Ishikawa (cell line): ENCODE measurements at regions not wholly inside any gene's neighbourhood (a gene's known extent, or its start where the extent isn't known, plus 50 kb on each side); places are given as distances from the start of the nearest gene placed in this dataset.

Source experiments
- CEBPB ChIP-seq: IDR thresholded peaks from 2 replicates; pipeline ENCODE4 v1.6.1; 2012
- CREB1 ChIP-seq: IDR thresholded peaks from 2 replicates; pipeline ENCODE4 v1.6.1; 2012; ENCODE audit warnings: low read depth
- EGR1 ChIP-seq: IDR thresholded peaks from 2 replicates; pipeline ENCODE4 v1.6.1; 2012
- EP300 ChIP-seq: IDR thresholded peaks from 2 replicates; pipeline ENCODE4 v1.6.1; 2012; ENCODE audit warnings: borderline replicate concordance
- FOXM1 ChIP-seq: IDR thresholded peaks from 2 replicates; pipeline ENCODE4 v1.6.1; 2012; ENCODE audit warnings: low read depth, borderline replicate concordance
- NFIC ChIP-seq: IDR thresholded peaks from 2 replicates; pipeline ENCODE4 v1.6.1; 2012
- RAD21 ChIP-seq: IDR thresholded peaks from 2 replicates; pipeline ENCODE4 v1.6.1; 2012; ENCODE audit warnings: low read depth
- TAF1 ChIP-seq: IDR thresholded peaks from 2 replicates; pipeline ENCODE4 v1.6.1; 2012; ENCODE audit warnings: low read depth, mild to moderate bottlenecking
- TCF12 ChIP-seq: IDR thresholded peaks from 2 replicates; pipeline ENCODE4 v1.6.1; 2012; ENCODE audit warnings: low read depth
- TEAD4 ChIP-seq: IDR thresholded peaks from 2 replicates; pipeline ENCODE4 v1.6.1; 2012
- USF1 ChIP-seq: IDR thresholded peaks from 2 replicates; pipeline ENCODE4 v1.6.1; 2012
- YY1 ChIP-seq: IDR thresholded peaks from 2 replicates; pipeline ENCODE4 v1.6.1; 2012; ENCODE audit warnings: low read depth
- ZBTB7A ChIP-seq: IDR thresholded peaks from 2 replicates; pipeline ENCODE4 v1.6.1; 2012; ENCODE audit warnings: low read depth
- TF ChIP-seq, protein P1 (sequence below): IDR thresholded peaks from 2 replicates; pipeline ENCODE4 v1.6.1; 2012
- TF ChIP-seq, protein P2 (sequence below): IDR thresholded peaks from 2 replicates; pipeline ENCODE4 v1.6.1; 2012; ENCODE audit warnings: low read depth, mild to moderate bottlenecking

DNA sequence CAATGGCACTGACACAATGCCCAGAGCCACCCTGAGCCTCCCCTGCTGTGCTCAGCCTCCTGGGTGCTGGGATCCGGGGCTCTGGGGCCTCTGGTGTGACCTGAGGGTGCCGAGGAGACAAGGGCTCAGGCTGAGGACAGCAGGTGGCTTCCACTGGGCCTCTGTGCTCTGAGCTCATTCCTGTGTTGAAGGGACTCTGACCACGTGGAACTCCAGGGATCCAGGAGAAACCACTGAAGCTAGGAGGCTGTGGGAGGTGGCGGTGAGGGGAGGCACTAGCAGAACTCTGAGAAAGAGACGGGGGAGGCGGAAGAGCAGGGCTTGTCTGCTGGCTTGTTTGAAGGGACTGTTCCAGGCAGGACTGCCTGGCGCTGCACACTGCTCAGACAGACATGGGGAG, 318.7 kb upstream of the IRX1 start:
- TF ChIP-seq YY1 (no peak), EP300 (no peak), NFIC (no peak), ZBTB7A (no peak), TEAD4 (no peak), EGR1 (no peak), CEBPB (no peak), RAD21 (no peak), TAF1 (no peak), TCF12 (no peak)
- TF ChIP-seq, protein P1, sequence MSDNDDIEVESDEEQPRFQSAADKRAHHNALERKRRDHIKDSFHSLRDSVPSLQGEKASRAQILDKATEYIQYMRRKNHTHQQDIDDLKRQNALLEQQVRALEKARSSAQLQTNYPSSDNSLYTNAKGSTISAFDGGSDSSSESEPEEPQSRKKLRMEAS, result no peak
- TF ChIP-seq, protein P2, sequence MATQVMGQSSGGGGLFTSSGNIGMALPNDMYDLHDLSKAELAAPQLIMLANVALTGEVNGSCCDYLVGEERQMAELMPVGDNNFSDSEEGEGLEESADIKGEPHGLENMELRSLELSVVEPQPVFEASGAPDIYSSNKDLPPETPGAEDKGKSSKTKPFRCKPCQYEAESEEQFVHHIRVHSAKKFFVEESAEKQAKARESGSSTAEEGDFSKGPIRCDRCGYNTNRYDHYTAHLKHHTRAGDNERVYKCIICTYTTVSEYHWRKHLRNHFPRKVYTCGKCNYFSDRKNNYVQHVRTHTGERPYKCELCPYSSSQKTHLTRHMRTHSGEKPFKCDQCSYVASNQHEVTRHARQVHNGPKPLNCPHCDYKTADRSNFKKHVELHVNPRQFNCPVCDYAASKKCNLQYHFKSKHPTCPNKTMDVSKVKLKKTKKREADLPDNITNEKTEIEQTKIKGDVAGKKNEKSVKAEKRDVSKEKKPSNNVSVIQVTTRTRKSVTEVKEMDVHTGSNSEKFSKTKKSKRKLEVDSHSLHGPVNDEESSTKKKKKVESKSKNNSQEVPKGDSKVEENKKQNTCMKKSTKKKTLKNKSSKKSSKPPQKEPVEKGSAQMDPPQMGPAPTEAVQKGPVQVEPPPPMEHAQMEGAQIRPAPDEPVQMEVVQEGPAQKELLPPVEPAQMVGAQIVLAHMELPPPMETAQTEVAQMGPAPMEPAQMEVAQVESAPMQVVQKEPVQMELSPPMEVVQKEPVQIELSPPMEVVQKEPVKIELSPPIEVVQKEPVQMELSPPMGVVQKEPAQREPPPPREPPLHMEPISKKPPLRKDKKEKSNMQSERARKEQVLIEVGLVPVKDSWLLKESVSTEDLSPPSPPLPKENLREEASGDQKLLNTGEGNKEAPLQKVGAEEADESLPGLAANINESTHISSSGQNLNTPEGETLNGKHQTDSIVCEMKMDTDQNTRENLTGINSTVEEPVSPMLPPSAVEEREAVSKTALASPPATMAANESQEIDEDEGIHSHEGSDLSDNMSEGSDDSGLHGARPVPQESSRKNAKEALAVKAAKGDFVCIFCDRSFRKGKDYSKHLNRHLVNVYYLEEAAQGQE, result no peak

- TF ChIP-seq, protein P2, result no peak
- no peak for TF ChIP-seq EP300
Measured at GRCh38 chr5:3269395-3270169, 326.1 kb upstream of the IRX1 start.

DNA sequence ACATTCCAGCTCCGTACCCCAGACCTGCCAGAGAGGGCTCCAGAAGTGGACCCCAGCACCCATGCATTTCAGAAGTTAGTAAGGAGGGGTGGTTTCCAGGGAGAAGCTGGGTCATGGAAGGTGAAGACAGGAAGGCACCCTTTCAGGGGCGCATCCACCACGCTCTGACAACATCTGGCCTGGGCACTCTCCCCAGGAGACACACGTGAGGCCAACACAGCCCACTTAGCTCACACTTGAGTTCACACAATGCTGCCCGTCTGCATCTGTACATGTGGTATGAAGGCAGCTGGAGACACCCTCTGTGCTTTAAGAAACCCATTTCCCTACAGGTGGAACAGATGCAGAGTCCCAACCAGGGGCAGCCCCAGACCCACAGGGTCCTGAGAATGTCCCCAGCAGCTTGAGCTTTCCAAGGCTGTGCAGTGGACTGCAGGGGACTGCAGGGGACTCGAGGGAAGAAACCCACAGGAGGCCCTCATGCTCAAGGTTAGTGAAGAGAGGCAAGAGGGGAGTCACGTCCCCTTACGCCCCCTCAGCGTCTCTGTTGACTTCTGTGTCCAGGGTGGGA, 326.8 kb upstream of the IRX1 start:
- TF ChIP-seq TAF1 (no peak), CREB1 (no peak)

GRCh38 chr5:3266861-3267260, 328.8 kb upstream of the IRX1 start:
- TF ChIP-seq NFIC, result no peak
- no peak for TF ChIP-seq CEBPB

GRCh38 chr5:3265936-3266335, 329.7 kb upstream of the IRX1 start:
- TF ChIP-seq EGR1 (no peak), CEBPB (no peak), TAF1 (no peak), ZBTB7A (no peak)

DNA sequence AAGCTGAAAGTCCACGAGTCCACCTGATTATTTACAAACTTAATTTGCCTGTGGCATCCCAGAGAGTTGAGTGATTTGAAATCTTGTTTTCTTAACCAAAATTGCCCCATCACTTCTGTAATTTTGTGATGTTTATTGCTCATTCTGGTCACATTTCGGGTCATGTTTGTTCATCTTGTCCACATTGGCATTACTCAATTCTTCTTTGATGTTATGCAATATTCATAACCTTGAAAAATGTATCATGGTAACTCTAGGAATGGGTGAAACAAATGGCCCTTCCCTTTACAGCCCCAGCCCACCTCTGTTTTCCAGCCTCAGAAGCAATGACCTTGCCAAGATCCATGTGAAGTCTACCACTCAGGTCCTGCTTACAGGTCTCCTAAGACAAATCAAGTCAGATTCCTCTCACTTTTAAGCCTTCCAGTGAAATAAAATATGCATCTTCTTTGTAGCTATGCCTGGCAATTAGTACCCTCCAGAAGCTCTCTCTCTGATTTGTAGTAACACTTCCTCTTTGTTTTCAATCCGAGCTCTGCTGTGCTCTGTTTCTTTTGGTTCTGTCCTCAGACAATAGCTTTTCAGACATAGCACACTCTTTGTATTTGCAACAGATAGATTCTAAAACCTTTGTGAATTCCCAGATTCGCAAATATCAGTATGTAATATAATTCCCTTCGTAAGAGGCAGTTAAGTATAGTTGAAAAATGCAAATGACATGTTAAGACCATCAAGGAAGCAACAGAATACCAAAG, 330.3 kb upstream of the IRX1 start:
- TF ChIP-seq YY1 (no peak), TAF1 (no peak), USF1 (no peak), EP300 (no peak), EGR1 (no peak), CREB1 (no peak), TCF12 (no peak), ZBTB7A (no peak), RAD21 (no peak), TEAD4 (no peak), NFIC (no peak), FOXM1 (no peak), CEBPB (no peak)
- TF ChIP-seq, protein P2, result no peak
- TF ChIP-seq, protein P1, result no peak
